GM12878 (cell line): ENCODE measurements at regions not wholly inside any gene's neighbourhood (a gene's known extent, or its start where the extent isn't known, plus 50 kb on each side); places are given as distances from the start of the nearest gene placed in this dataset.

Source experiments
- ATAC-seq: fragments of 200-7000 bp; cut with Tn5 transposase; 3 replicates; pipeline ENCODE4 v1.9.1; 2020; ENCODE audit warnings: mild to moderate bottlenecking, moderate library complexity
- BruUV-seq: library from RNA; stranded (reverse); fragments of 400-500 nt; replicated peaks from 2 replicates; lab custom pipeline; 2021; lab: Mats Ljungman, UMichigan
- CTCF ChIA-PET: fragments of 300-600 bp; sonication (Branson Sonifier 250); formaldehyde crosslinking; extraction: SDS; loops from one replicate; lab custom pipeline; 2021; ENCODE audit warnings: inconsistent platforms; lab: Yijun Ruan, JAX
- POLR2A ChIA-PET: fragments of 350-600 bp; formaldehyde crosslinking; extraction: SDS; loops from one replicate; lab custom pipeline; 2021; ENCODE audit warnings: inconsistent platforms; lab: Charles Lee
- RAD21 ChIA-PET: fragments of 300-600 bp; sonication (Branson Sonifier 250); formaldehyde crosslinking; loops from one replicate; lab custom pipeline; 2023; ENCODE audit warnings: antibody characterized with exemption; ENCODE audit not compliant: unreplicated experiment; lab: Charles Lee
- SMC1A ChIA-PET: fragments of 300-600 bp; sonication (Branson Sonifier 250); formaldehyde crosslinking; loops from one replicate; lab custom pipeline; 2023; ENCODE audit not compliant: unreplicated experiment, uncharacterized antibody; lab: Charles Lee
- DNase-seq: peaks from one replicate; pipeline ENCODE4 v3.0.0-alpha.2; 2011; ENCODE audit warnings: low read depth, low spot score
- FAIRE-seq: peaks from 3 replicates; lab custom pipeline; 2011; peaks lifted over from hg19 to GRCh38; lab: Jason Lieb, UNC
- H2AFZ ChIP-seq: 2 replicates; pipeline ENCODE4 v1.6.0; 2011; ENCODE audit warnings: low read depth, low read length, control low read depth; ENCODE audit not compliant: control insufficient read depth
- H3K27ac ChIP-seq: 2 replicates; pipeline ENCODE4 v1.5.1; 2011; ENCODE audit warnings: control low read depth; ENCODE audit not compliant: control insufficient read depth, insufficient read depth
- H3K27me3 ChIP-seq, 2 experiments: replicated peaks in 1 of 2; 2 replicates each; pipeline versions ENCODE4 v1.6.0 to v1.6.1; 2011; ENCODE audit warnings: low read length in 1 of 2; ENCODE audit not compliant: control insufficient read depth in 2 of 2, insufficient read depth in 2 of 2
- H3K36me3 ChIP-seq, 2 experiments: 2 replicates each; pipeline ENCODE4 v1.5.1; 2011; ENCODE audit warnings: low read length in 1 of 2; ENCODE audit not compliant: control insufficient read depth in 2 of 2, insufficient read depth in 2 of 2
- H3K4me1 ChIP-seq: 2 replicates; pipeline ENCODE4 v1.6.1; 2011; ENCODE audit warnings: mild to moderate bottlenecking, low read length, moderate library complexity, mixed read lengths; ENCODE audit not compliant: control insufficient read depth, insufficient read depth
- H3K4me2 ChIP-seq: 2 replicates; pipeline ENCODE4 v1.6.0; 2011; ENCODE audit warnings: control low read depth; ENCODE audit not compliant: control insufficient read depth, insufficient read depth
- H3K4me3 ChIP-seq: fragments of 200-600 bp; sonication (generic); 2 replicates; pipeline ENCODE4 v1.5.1; 2016
- H3K79me2 ChIP-seq: 2 replicates; pipeline ENCODE4 v1.6.0; 2011; ENCODE audit warnings: low read length; ENCODE audit not compliant: control insufficient read depth, insufficient read depth
- H3K9ac ChIP-seq: 2 replicates; pipeline ENCODE4 v1.8.0; 2011; ENCODE audit warnings: low read length, control low read depth, mixed read lengths; ENCODE audit not compliant: control insufficient read depth, insufficient read depth
- H3K9me3 ChIP-seq: replicated peaks from 3 replicates; pipeline ENCODE4 v1.5.1; 2011; ENCODE audit warnings: mild to moderate bottlenecking, low read length; ENCODE audit not compliant: control insufficient read depth, insufficient read depth
- H4K20me1 ChIP-seq: 2 replicates; pipeline ENCODE4 v1.6.0; 2011; ENCODE audit not compliant: control insufficient read depth, insufficient read depth
- BRCA1 ChIP-seq: IDR thresholded peaks from 2 replicates; pipeline ENCODE4 v1.6.1; 2011; ENCODE audit warnings: low read depth, low read length, improper control_type of control experiment
- CBX5 ChIP-seq: sonication (generic); IDR thresholded peaks from 2 replicates; pipeline ENCODE4 v1.6.1; 2016; ENCODE audit warnings: low read depth, moderate library complexity, mild to moderate bottlenecking, inconsistent platforms
- EGR1 ChIP-seq, 2 experiments: IDR thresholded peaks; 1 replicate in 1 of 2; 2 replicates in 1 of 2; pipeline ENCODE4 v1.6.1; 2011 to 2012; ENCODE audit warnings: low read depth in 2 of 2, low read length in 2 of 2, borderline replicate concordance in 1 of 2, mild to moderate bottlenecking in 1 of 2, moderate library complexity in 1 of 2
- IKZF2 ChIP-seq, 2 experiments: fragments of 450-650 bp; IDR thresholded peaks; 2 replicates each; pipeline ENCODE4 v1.6.1; 2017; ENCODE audit warnings: mild to moderate bottlenecking in 2 of 2, moderate library complexity in 2 of 2
- MYB ChIP-seq: fragments of 150-350 bp; IDR thresholded peaks from 2 replicates; pipeline ENCODE4 v1.6.1; 2014; ENCODE audit warnings: mild to moderate bottlenecking, low read depth, low read length, borderline replicate concordance
- NR2F1 ChIP-seq: fragments of 450-650 bp; conservative IDR thresholded peaks from 2 replicates; pipeline ENCODE4 v1.6.1; 2017; ENCODE audit warnings: mild to moderate bottlenecking
- PAX8 ChIP-seq: fragments of 450-650 bp; IDR thresholded peaks from 2 replicates; pipeline ENCODE4 v1.6.1; 2017; ENCODE audit warnings: mild to moderate bottlenecking, moderate library complexity
- PML ChIP-seq: IDR thresholded peaks from 2 replicates; pipeline ENCODE4 v1.6.1; 2012; ENCODE audit warnings: low read length, inconsistent platforms
- POU2F2 ChIP-seq: IDR thresholded peaks from 3 replicates; pipeline ENCODE4 v1.6.1; 2011; ENCODE audit warnings: low read depth, mild to moderate bottlenecking, low read length, borderline replicate concordance
- PRDM15 ChIP-seq: fragments of 450-650 bp; formaldehyde crosslinking; IDR thresholded peaks from 2 replicates; pipeline ENCODE4 v1.4.0; 2020; ENCODE audit warnings: mild to moderate bottlenecking, moderate library complexity
- SUPT20H ChIP-seq: IDR thresholded peaks from 2 replicates; pipeline ENCODE4 v1.6.1; 2011; ENCODE audit warnings: low read depth, mild to moderate bottlenecking, low read length, moderate library complexity, borderline replicate concordance; ENCODE audit not compliant: control insufficient read depth
- SUZ12 ChIP-seq: fragments of 200-600 bp; sonication (generic); IDR thresholded peaks from one replicate; pipeline ENCODE4 v1.6.1; 2018; ENCODE audit warnings: antibody characterized with exemption, mild to moderate bottlenecking; ENCODE audit not compliant: unreplicated experiment
- ZNF24 ChIP-seq: fragments of 450-650 bp; IDR thresholded peaks from 2 replicates; pipeline ENCODE4 v1.6.1; 2017; ENCODE audit warnings: antibody characterized with exemption, mild to moderate bottlenecking
- WGBS: methylation state at CpG from one replicate; pipeline ENCODE4 v1.1.6; 2016; ENCODE audit warnings: low lambda C conversion rate; ENCODE audit not compliant: insufficient replicate concordance, insufficient coverage; ENCODE audit errors: missing lambda C conversion rate; 5-methylcytosine and 5-hydroxymethylcytosine counted together
- in situ Hi-C: fragments of 300-500 bp; cut with MboI; formaldehyde crosslinking; loops from 9 replicates; pipeline ENCODE4 v1.14.3; 2018; ENCODE audit warnings: mixed read lengths
- intact Hi-C: fragments of 100-400 bp; cut with micrococcal nuclease; formaldehyde crosslinking; loops from one replicate; pipeline ENCODE4 v1.14.2; 2022; ENCODE audit not compliant: unreplicated experiment
- TF ChIP-seq, protein P1 (sequence below): IDR thresholded peaks from 2 replicates; pipeline ENCODE4 v1.6.1; 2011; ENCODE audit warnings: mild to moderate bottlenecking, low read depth, low read length, moderate library complexity; ENCODE audit not compliant: insufficient replicate concordance
- TF ChIP-seq, protein P2 (sequence below): fragments of 450-650 bp; IDR thresholded peaks from 2 replicates; pipeline ENCODE4 v1.6.1; 2017; ENCODE audit warnings: borderline replicate concordance
- TF ChIP-seq, protein P3 (sequence below): fragments of 150-350 bp; IDR thresholded peaks from 2 replicates; pipeline ENCODE4 v1.6.1; 2014; ENCODE audit warnings: mild to moderate bottlenecking, low read depth, low read length

DNA sequence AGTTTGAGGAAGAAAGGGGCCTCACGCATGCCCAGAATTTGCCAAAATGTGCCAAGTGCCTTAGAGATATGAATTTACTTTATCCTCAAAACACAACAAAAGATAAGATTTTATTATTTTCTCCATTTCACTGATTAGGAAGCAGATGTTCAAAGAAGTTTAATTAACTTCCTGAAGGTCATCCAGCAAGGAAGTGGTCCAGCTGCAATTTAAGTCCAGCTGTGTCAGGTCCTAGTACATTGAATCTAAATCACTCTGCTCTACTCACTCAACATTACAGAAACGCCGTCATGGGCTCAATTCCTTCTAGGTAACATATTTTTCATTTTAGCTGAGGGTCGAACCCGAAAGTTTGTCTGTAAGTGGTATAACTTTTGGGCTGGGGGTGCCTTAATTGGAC is 115.4 kb downstream of the CCDC34 start (continued):
- TF ChIP-seq PRDM15 (CRISPR knock-in tag) = no peak
- TF ChIP-seq BRCA1 = no peak
- no peak for TF ChIP-seq ZNF24
- TF ChIP-seq EGR1 (IDR thresholded peaks at IDR 0.05; ENCODE audit: borderline replicate concordance in 1 of 2, low read depth in 2 of 2, low read length in 2 of 2) = no peak
- TF ChIP-seq NR2F1 = no peak
- TF ChIP-seq, protein P1, sequence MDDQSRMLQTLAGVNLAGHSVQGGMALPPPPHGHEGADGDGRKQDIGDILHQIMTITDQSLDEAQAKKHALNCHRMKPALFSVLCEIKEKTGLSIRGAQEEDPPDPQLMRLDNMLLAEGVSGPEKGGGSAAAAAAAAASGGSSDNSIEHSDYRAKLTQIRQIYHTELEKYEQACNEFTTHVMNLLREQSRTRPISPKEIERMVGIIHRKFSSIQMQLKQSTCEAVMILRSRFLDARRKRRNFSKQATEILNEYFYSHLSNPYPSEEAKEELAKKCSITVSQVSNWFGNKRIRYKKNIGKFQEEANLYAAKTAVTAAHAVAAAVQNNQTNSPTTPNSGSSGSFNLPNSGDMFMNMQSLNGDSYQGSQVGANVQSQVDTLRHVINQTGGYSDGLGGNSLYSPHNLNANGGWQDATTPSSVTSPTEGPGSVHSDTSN = no peak
- TF ChIP-seq, all 136 proteins: peak for 0

GRCh38 chr11:27246925-27247324 is 116.1 kb downstream of the CCDC34 start:
- ATAC-seq (no peak), DNase-seq (no peak), FAIRE-seq (no peak)
- BruUV-seq = no TSS peak
- no peak overlapping the region for H3K27ac ChIP-seq
- no peak overlapping the region for H3K9ac ChIP-seq
- H3K4me2 ChIP-seq = no peak overlapping the region
- no peak overlapping the region for H2AFZ ChIP-seq
- no peaks in the 10 kb centered on the region for H3K9me3 ChIP-seq
- no peaks in the 10 kb centered on the region for H3K27me3 ChIP-seq
- 44% methylated on average over 3 of the region's 3 CpGs for WGBS
- ChIA-PET RAD21 (interaction anchor here (1.0 to 1.1 kb wide), 2 partner anchors 13 to 49 kb away, joined by 3 read pairs; no protein-coding TSS in a partner anchor), CTCF (interaction anchor here (1.1 to 1.2 kb wide), 2 partner anchors 63 to 239 kb away, joined by 3 to 4 read pairs; no protein-coding TSS in a partner anchor), POLR2A (no interaction called here), SMC1A (interaction anchor here (0.7 to 2.0 kb wide), 7 partner anchors 17 to 197 kb away, joined by 3 to 6 read pairs (median 3); no protein-coding TSS in a partner anchor)
- H3K79me2 ChIP-seq = no peaks in the 10 kb centered on the region
- H3K4me3 ChIP-seq = no peak overlapping the region
- no peaks in the 10 kb centered on the region for H4K20me1 ChIP-seq
- no peaks in the 10 kb centered on the region for H3K4me1 ChIP-seq
- in situ Hi-C loops = no loop called here
- intact Hi-C loops = no loop called here
- no peaks in the 10 kb centered on the region for H3K36me3 ChIP-seq
- TF ChIP-seq, protein P2, sequence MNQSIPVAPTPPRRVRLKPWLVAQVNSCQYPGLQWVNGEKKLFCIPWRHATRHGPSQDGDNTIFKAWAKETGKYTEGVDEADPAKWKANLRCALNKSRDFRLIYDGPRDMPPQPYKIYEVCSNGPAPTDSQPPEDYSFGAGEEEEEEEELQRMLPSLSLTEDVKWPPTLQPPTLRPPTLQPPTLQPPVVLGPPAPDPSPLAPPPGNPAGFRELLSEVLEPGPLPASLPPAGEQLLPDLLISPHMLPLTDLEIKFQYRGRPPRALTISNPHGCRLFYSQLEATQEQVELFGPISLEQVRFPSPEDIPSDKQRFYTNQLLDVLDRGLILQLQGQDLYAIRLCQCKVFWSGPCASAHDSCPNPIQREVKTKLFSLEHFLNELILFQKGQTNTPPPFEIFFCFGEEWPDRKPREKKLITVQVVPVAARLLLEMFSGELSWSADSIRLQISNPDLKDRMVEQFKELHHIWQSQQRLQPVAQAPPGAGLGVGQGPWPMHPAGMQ = no peak
- TF ChIP-seq SUZ12 = no peak
- no peak for TF ChIP-seq SUPT20H
- no peak for TF ChIP-seq POU2F2
- TF ChIP-seq PML = no peak
- no peak for TF ChIP-seq MYB
- no peak for TF ChIP-seq ZNF24
- TF ChIP-seq, protein P3, sequence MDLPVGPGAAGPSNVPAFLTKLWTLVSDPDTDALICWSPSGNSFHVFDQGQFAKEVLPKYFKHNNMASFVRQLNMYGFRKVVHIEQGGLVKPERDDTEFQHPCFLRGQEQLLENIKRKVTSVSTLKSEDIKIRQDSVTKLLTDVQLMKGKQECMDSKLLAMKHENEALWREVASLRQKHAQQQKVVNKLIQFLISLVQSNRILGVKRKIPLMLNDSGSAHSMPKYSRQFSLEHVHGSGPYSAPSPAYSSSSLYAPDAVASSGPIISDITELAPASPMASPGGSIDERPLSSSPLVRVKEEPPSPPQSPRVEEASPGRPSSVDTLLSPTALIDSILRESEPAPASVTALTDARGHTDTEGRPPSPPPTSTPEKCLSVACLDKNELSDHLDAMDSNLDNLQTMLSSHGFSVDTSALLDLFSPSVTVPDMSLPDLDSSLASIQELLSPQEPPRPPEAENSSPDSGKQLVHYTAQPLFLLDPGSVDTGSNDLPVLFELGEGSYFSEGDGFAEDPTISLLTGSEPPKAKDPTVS = no peak
- no peak for TF ChIP-seq IKZF2 (IDR thresholded peaks at IDR 0.05)
- TF ChIP-seq CBX5 = no peak
- TF ChIP-seq PAX8 = no peak
